ENCODE measurements at regions not wholly inside any gene's neighbourhood (a gene's known extent, or its start where the extent isn't known, plus 50 kb on each side); places are given as distances from the start of the nearest gene placed in this dataset.

DNA sequence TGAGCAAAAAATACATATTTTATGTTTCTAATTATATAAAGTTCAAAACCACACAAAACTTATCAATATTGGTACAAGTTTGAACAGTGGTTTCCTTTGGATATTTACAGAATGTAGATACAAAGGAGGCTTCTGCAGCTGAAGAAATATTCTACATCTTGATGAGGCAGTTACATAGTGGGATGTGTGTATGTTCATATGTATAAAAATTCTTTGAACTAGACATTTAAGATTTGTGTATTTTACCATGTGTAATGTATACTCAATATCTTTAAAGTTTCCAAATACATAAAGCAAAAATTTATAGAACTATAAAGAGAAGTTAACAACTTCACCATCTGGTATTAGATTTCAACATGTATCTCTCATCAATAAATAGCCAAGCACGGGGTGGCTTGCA lies 80.7 kb upstream of the TNFSF4 start:
- TF ChIP-seq, protein P1, sequence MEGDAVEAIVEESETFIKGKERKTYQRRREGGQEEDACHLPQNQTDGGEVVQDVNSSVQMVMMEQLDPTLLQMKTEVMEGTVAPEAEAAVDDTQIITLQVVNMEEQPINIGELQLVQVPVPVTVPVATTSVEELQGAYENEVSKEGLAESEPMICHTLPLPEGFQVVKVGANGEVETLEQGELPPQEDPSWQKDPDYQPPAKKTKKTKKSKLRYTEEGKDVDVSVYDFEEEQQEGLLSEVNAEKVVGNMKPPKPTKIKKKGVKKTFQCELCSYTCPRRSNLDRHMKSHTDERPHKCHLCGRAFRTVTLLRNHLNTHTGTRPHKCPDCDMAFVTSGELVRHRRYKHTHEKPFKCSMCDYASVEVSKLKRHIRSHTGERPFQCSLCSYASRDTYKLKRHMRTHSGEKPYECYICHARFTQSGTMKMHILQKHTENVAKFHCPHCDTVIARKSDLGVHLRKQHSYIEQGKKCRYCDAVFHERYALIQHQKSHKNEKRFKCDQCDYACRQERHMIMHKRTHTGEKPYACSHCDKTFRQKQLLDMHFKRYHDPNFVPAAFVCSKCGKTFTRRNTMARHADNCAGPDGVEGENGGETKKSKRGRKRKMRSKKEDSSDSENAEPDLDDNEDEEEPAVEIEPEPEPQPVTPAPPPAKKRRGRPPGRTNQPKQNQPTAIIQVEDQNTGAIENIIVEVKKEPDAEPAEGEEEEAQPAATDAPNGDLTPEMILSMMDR (conservative IDR thresholded peaks at IDR 0.05 in 1 of 2, IDR thresholded peaks at IDR 0.05 in 1 of 2; ENCODE audit: extremely low read depth in 1 of 2, insufficient read depth in 1 of 2, low read depth in 1 of 2, low read length in 2 of 2), result no peak
- TF ChIP-seq EZH2 (IDR thresholded peaks at IDR 0.05; ENCODE audit: borderline replicate concordance, low read length), result no peak

Measured in mammary epithelial cell (primary cell).